Right renal pelvis (tissue), 4 donors: ENCODE measurements at regions not wholly inside any gene's neighbourhood (a gene's known extent, or its start where the extent isn't known, plus 50 kb on each side); places are given as distances from the start of the nearest gene placed in this dataset.
A peak's percentile ranks its signal among the peaks of the same experiment; 100 is the strongest.
"Not testable (repeated sequence)": the region's sequence is repeated elsewhere in the genome, so short reads cannot be mapped to it uniquely, and the experiment has no call there.

ENCODE experiments used
- DNase-seq, 4 donors: peaks; one replicate each; pipeline ENCODE4 v3.0.0-alpha.2; 2013; ENCODE audit warnings: low read depth in 4 of 4, low spot score in 3 of 4, missing footprints in 1 of 4

GRCh38 chr6:167558246-167559177 is 233.6 kb downstream of the TTLL2 start:
- no peak for DNase-seq

GRCh38 chr6:167559675-167560479 is 235.0 kb downstream of the TTLL2 start:
- no peak for DNase-seq

- DNase-seq, result no peak
Measured at GRCh38 chr6:167560673-167561569, 236.0 kb downstream of the TTLL2 start.

- not testable (repeated sequence) for DNase-seq
Measured at GRCh38 chr6:167562862-167563261, 238.0 kb downstream of the TTLL2 start.

- DNase-seq, result no peak
Measured at GRCh38 chr6:167564416-167565250, 239.7 kb downstream of the TTLL2 start.

- no peak for DNase-seq
Measured at GRCh38 chr6:167565388-167565787, 240.5 kb downstream of the TTLL2 start.

GRCh38 chr6:167565884-167566599 is 241.2 kb downstream of the TTLL2 start:
- DNase-seq, result peak in 1 of 4 donors; percentile 45

GRCh38 chr6:167566711-167567141 is 241.8 kb downstream of the TTLL2 start:
- no peak for DNase-seq

- DNase-seq, result no peak
Measured at GRCh38 chr6:167567142-167568033, 242.5 kb downstream of the TTLL2 start.

GRCh38 chr6:167568407-167569024 is 243.6 kb downstream of the TTLL2 start:
- DNase-seq, result no peak

GRCh38 chr6:167569041-167569805 is 244.3 kb downstream of the TTLL2 start:
- DNase-seq, result no peak

- DNase-seq, result no peak
Measured at GRCh38 chr6:167569879-167570278, 245.0 kb downstream of the TTLL2 start.

- DNase-seq, result no peak
Measured at GRCh38 chr6:167570460-167571400, 245.8 kb downstream of the TTLL2 start.

- no peak for DNase-seq
Measured at GRCh38 chr6:167571550-167571949, 246.7 kb downstream of the TTLL2 start.

- no peak for DNase-seq
Measured at GRCh38 chr6:167572106-167572505, 247.2 kb downstream of the TTLL2 start.

GRCh38 chr6:167572841-167573271 is 248.0 kb downstream of the TTLL2 start:
- no peak for DNase-seq
